ENCODE measurements at regions not wholly inside any gene's neighbourhood (a gene's known extent, or its start where the extent isn't known, plus 50 kb on each side); places are given as distances from the start of the nearest gene placed in this dataset.

DNA sequence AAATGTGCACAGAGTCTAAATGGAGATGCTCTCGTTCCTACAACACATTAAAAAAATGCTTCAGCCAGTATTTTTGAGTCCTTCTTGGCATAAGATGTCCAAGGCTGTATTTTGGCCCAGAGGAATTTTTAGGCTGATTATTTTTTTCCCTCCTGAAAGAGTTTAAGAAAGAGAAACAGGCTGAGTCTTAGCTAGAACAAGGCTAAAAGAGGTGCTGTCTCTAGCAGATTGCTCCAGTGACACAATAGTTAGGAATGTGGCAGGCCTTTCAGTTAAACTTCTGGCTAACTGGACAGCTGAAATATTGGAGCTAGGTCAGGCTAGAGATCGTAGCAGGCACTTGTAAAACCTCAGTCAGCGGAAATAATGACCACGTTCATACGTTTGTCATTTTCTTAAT, 271.4 kb upstream of the RARB start:
- ChIA-PET POLR2A (no interaction called here), CTCF (interaction anchor here (0.6 to 1.2 kb wide), 2 partner anchors 14 to 923 kb away, joined by 3 read pairs; no protein-coding TSS in a partner anchor)
- FAIRE-seq: peak; percentile 28
- Histone ChIP-seq H3K4me1 (peaks cover 11% of the 10 kb centered on the region; the same call in 1 of the 3 replicates), H3K4me3 (no peak overlapping the region), H3K9me3 (no peaks in the 10 kb centered on the region), H3K27ac (no peak overlapping the region), H3K4me2 (peak overlapping the region; percentile 30; the same call in 2 of the 3 replicates)
- peak in 1 of 2 experiments; percentile 18 for DNase-seq (ENCODE audit: low read depth in 1 of 2, low spot score in 1 of 2)
- peak in 1 of 2 experiments; percentile 85; a peak in 4 of 6 replicates for ATAC-seq
- 50% methylated on average over 5 of the region's 5 CpGs for WGBS (ENCODE audit: missing lambda C conversion rate)
- TF ChIP-seq POLR2AphosphoS2 (conservative IDR thresholded peaks at IDR 0.05; ENCODE audit: low read length) (no peak), NFE2L2 (conservative IDR thresholded peaks at IDR 0.05; ENCODE audit: low read length) (no peak), RNF2 (IDR thresholded peaks at IDR 0.05; ENCODE audit: borderline replicate concordance, low read depth) (no peak)

DNA sequence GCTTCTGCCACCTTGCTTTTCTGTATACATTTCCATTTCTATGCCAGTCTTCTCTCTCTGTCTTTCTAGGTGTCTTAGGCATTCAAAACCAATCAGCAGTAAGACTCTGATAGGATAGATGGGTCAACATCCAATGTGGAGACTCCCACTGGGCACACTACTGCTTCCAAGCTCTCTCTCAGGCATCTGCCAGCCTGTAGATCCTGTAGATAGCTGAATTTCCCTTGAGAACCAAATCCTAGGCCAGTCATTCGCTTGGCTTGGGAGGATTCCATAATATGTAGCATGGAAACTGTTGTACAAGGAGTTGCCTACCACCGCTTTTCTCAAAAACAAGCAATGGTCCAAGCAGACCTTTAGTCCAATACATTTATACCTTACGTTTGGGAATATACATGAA, 262.8 kb upstream of the RARB start:
- no peak for FAIRE-seq
- POLR2A ChIA-PET: no interaction called here
- CTCF ChIA-PET: no interaction called here

DNA sequence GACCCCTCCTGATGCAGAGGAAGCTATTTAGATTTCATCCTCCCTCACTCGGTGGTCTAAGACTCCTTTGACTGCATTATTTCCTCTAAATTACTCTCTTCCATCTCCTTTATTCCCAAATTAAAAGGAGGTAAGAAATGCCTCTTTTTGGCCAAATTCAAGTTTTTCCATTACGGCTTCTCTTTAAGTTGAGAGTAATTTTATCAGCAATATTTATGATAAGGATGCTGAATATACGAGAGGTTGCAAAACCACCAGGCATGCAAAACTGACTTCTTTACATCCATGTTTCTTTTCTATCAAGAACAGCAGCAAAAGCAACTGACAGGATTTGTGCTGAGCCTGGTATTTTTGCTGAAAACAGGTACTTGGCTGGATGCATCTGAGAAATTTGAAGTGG, 262.0 kb upstream of the RARB start:
- DNase-seq (ENCODE audit: low read depth in 1 of 2, low spot score in 1 of 2) (no peak), ATAC-seq (no peak), FAIRE-seq (no peak)
- Histone ChIP-seq H3K4me2 (no peak overlapping the region), H3K27ac (no peak overlapping the region), H3K4me1 (no peaks in the 10 kb centered on the region), H3K4me3 (no peak overlapping the region), H3K9me3 (peaks cover 15% of the 10 kb centered on the region; the same call in 2 of the 3 replicates)
- CTCF ChIA-PET: no interaction called here
- POLR2A ChIA-PET: no interaction called here
- TF ChIP-seq RARB (CRISPR knock-in tag; IDR thresholded peaks at IDR 0.05): no peak
- TF ChIP-seq ESRRA (IDR thresholded peaks at IDR 0.05; ENCODE audit: borderline replicate concordance, low read length): no peak
- TF ChIP-seq JUNB (IDR thresholded peaks at IDR 0.05): no peak
- no peak for TF ChIP-seq EP300 (IDR thresholded peaks at IDR 0.05)
- TF ChIP-seq, protein P1, sequence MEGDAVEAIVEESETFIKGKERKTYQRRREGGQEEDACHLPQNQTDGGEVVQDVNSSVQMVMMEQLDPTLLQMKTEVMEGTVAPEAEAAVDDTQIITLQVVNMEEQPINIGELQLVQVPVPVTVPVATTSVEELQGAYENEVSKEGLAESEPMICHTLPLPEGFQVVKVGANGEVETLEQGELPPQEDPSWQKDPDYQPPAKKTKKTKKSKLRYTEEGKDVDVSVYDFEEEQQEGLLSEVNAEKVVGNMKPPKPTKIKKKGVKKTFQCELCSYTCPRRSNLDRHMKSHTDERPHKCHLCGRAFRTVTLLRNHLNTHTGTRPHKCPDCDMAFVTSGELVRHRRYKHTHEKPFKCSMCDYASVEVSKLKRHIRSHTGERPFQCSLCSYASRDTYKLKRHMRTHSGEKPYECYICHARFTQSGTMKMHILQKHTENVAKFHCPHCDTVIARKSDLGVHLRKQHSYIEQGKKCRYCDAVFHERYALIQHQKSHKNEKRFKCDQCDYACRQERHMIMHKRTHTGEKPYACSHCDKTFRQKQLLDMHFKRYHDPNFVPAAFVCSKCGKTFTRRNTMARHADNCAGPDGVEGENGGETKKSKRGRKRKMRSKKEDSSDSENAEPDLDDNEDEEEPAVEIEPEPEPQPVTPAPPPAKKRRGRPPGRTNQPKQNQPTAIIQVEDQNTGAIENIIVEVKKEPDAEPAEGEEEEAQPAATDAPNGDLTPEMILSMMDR (IDR thresholded peaks at IDR 0.05): no peak
- TF ChIP-seq, protein P2, sequence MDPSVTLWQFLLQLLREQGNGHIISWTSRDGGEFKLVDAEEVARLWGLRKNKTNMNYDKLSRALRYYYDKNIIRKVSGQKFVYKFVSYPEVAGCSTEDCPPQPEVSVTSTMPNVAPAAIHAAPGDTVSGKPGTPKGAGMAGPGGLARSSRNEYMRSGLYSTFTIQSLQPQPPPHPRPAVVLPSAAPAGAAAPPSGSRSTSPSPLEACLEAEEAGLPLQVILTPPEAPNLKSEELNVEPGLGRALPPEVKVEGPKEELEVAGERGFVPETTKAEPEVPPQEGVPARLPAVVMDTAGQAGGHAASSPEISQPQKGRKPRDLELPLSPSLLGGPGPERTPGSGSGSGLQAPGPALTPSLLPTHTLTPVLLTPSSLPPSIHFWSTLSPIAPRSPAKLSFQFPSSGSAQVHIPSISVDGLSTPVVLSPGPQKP (IDR thresholded peaks at IDR 0.05; ENCODE audit: low read depth, low read length): no peak
- no peak for TF ChIP-seq RNF2 (IDR thresholded peaks at IDR 0.05; ENCODE audit: borderline replicate concordance, low read depth)
- no peak for TF ChIP-seq CBX8 (IDR thresholded peaks at IDR 0.05)
- 65% methylated on average over 3 of the region's 3 CpGs for WGBS (ENCODE audit: missing lambda C conversion rate)

More for the DNA sequence above, 262.8 kb upstream of the RARB start:
- no peak for TF ChIP-seq ZSCAN20 (CRISPR knock-in tag; IDR thresholded peaks at IDR 0.05)
- TF ChIP-seq, protein P3, sequence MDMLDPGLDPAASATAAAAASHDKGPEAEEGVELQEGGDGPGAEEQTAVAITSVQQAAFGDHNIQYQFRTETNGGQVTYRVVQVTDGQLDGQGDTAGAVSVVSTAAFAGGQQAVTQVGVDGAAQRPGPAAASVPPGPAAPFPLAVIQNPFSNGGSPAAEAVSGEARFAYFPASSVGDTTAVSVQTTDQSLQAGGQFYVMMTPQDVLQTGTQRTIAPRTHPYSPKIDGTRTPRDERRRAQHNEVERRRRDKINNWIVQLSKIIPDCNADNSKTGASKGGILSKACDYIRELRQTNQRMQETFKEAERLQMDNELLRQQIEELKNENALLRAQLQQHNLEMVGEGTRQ (IDR thresholded peaks at IDR 0.05): no peak
- Histone ChIP-seq H3K27ac (no peak overlapping the region), H3K4me3 (no peak overlapping the region), H3K9me3 (peaks cover 15% of the 10 kb centered on the region; the same call in 2 of the 3 replicates), H3K4me1 (no peaks in the 10 kb centered on the region), H3K4me2 (no peak overlapping the region)
- no peak for DNase-seq (ENCODE audit: low read depth in 1 of 2, low spot score in 1 of 2)
- 46% methylated on average over 3 of the region's 3 CpGs for WGBS (ENCODE audit: missing lambda C conversion rate)
- no peak for ATAC-seq

DNA sequence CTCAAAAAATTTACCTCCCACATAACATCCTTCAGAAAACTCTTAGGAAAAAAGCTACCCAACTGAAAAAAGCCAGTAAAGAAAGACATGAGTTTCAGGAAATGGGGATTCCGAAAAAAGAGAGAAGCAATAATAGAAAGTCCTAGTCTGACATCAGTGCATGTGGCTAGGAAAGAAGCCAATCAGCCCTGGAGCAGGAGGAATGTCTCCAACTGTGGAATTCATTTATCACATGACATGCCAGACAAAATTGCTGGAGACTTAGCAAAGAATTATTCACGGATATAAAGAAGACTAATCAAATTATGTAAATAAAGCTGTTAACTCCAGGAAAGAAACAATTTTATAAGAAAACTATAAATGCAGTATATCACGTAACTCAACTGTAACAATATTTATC, 258.9 kb upstream of the RARB start:
- ChIA-PET POLR2A (no interaction called here), CTCF (no interaction called here)
- no peaks in the 10 kb centered on the region for H3K4me1 ChIP-seq
- 57% methylated on average over 3 of the region's 3 CpGs for WGBS (ENCODE audit: missing lambda C conversion rate)
- H3K4me2 ChIP-seq: no peak overlapping the region
- ATAC-seq (no peak), FAIRE-seq (no peak), DNase-seq (ENCODE audit: low read depth in 1 of 2, low spot score in 1 of 2) (no peak)
- no peak overlapping the region for H3K4me3 ChIP-seq
- no peak overlapping the region for H3K27ac ChIP-seq
- peaks cover 15% of the 10 kb centered on the region; the same call in 2 of the 3 replicates for H3K9me3 ChIP-seq
- TF ChIP-seq KDM5A (IDR thresholded peaks at IDR 0.05) (no peak), ZNF302 (CRISPR knock-in tag; IDR thresholded peaks at IDR 0.05) (no peak)
